ENCODE measurements at regions not wholly inside any gene's neighbourhood (a gene's known extent, or its start where the extent isn't known, plus 50 kb on each side); places are given as distances from the start of the nearest gene placed in this dataset.
"Not testable (repeated sequence)": the region's sequence is repeated elsewhere in the genome, so short reads cannot be mapped to it uniquely, and the experiment has no call there.

DNA sequence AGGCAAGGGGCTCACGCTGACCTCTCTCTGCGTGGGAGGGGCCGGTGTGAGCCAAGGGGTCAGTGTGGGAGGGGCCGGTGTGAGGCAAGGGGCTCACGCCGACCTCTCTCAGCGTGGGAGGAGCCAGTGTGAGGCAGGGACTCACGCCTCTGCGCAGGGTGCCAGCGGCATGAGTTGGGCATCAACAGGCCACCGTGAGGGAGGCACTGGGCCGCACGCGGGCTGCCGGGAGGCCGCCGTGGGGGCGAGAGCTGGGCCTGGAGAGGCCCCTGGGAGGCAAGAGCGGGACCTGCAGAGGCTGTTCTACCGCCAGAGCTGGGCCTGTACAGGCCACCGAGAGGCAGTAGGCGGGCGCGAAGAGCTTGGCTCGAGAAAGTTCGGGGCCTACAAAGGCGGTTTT, 255.6 kb upstream of the NUPR2 start:
- ATAC-seq; H3K4me1 Mint-ChIP-seq; CTCF ChIA-PET; H3K4me3 Mint-ChIP-seq; H3K27me3 Mint-ChIP-seq (ENCODE audit: low read depth); H3K9me3 Mint-ChIP-seq; H3K27ac Mint-ChIP-seq; POLR2A ChIA-PET: not testable (repeated sequence)
- peak; percentile 45 for DNase-seq (ENCODE audit: low spot score)
- H3K36me3 Mint-ChIP-seq: peaks cover 15% of the 10 kb centered on the region

DNA sequence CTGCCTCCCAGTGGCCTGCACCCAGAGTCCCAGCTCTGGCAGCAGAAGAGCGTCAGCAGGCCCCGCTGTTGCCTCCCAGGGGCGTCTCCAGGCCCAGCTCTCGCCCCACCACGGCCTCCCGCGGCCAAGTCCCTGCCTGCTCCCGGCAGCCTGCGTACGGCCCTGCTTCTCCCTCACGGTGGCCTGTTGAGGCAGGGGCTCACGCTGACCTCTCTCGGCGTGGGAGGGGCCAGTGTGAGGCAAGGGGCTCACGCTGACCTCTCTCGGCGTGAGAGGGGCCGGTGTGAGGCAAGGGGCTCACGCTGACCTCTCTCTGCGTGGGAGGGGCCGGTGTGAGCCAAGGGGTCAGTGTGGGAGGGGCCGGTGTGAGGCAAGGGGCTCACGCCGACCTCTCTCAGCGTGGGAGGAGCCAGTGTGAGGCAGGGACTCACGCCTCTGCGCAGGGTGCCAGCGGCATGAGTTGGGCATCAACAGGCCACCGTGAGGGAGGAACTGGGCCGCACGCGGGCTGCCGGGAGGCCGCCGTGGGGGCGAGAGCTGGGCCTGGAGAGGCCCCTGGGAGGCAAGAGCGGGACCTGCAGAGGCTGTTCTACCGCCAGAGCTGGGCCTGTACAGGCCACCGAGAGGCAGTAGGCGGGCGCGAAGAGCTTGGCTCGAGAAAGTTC, 254.1 kb upstream of the NUPR2 start:
- H3K4me3 Mint-ChIP-seq; POLR2A ChIA-PET; H3K27ac Mint-ChIP-seq; DNase-seq (ENCODE audit: low spot score); CTCF ChIA-PET; H3K9me3 Mint-ChIP-seq; ATAC-seq; H3K27me3 Mint-ChIP-seq (ENCODE audit: low read depth); H3K4me1 Mint-ChIP-seq: not testable (repeated sequence)
- H3K36me3 Mint-ChIP-seq: peaks cover 14% of the 10 kb centered on the region

DNA sequence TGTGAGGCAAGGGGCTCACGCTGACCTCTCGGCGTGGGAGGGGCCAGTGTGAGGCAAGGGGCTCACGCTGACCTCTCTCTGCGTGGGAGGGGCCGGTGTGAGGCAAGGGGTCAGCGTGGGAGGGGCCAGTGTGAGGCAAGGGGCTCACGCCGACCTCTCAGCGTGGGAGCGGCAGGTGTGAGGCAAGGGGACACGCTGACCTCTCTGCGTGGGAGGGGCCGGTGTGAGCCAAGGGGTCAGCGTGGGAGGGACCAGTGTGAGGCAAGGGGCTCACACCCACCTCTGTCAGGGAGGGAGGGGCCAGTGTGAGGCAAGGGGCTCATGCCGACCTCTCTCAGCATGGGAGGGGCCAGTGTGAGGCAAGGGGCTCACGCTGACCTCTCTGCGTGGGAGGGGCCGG, 251.7 kb upstream of the NUPR2 start:
- POLR2A ChIA-PET; DNase-seq (ENCODE audit: low spot score); CTCF ChIA-PET; H3K4me1 Mint-ChIP-seq; H3K27ac Mint-ChIP-seq; ATAC-seq; H3K27me3 Mint-ChIP-seq (ENCODE audit: low read depth); H3K36me3 Mint-ChIP-seq; H3K4me3 Mint-ChIP-seq; H3K9me3 Mint-ChIP-seq: not testable (repeated sequence)

DNA sequence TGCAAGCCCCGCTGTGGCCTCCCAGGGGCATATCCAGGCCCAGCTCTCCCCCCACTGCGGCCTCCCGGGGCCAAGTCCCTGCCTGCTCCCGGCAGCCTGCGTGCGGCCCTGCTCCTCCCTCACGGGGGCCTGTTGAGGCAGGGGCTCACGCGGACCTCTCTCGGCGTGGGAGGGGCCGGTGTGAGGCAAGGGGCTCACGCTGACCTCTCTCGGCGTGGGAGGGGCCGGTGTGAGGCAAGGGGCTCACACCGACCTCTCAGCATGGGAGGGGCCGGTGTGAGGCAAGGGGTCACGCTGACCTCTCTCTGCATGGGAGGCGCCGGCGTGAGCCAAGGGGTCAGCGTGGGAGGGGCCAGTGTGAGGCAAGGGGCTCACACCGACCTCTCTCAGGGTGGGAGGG, 251.2 kb upstream of the NUPR2 start:
- POLR2A ChIA-PET; ATAC-seq; H3K4me3 Mint-ChIP-seq; CTCF ChIA-PET; H3K27ac Mint-ChIP-seq; H3K27me3 Mint-ChIP-seq (ENCODE audit: low read depth); H3K4me1 Mint-ChIP-seq; H3K36me3 Mint-ChIP-seq; H3K9me3 Mint-ChIP-seq: not testable (repeated sequence)
- peak; percentile 19 for DNase-seq (ENCODE audit: low spot score)

DNA sequence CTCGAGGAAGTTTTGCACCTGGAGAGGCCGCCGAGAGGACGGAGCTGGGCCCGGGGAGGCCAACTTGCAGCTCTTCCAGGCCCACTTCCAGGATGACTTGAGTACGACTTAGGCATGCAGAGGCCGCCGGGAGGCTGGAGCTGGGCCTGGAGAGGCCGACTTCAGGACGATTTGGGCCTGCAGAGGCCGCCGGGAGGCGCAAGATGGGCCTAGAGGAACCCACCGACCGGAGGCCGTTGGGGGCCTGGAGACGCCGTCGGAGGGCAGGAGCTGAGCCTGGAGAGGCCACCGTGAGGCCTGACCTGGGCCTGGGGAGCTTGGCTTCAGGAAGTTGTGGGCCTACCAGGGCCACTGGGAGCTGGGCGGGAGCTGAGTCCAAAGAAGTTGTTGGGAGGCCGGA, 250.5 kb upstream of the NUPR2 start:
- DNase-seq (ENCODE audit: low spot score); CTCF ChIA-PET; H3K27me3 Mint-ChIP-seq (ENCODE audit: low read depth); ATAC-seq; POLR2A ChIA-PET; H3K4me3 Mint-ChIP-seq; H3K27ac Mint-ChIP-seq; H3K4me1 Mint-ChIP-seq; H3K9me3 Mint-ChIP-seq: not testable (repeated sequence)
- H3K36me3 Mint-ChIP-seq: peaks cover 11% of the 10 kb centered on the region

DNA sequence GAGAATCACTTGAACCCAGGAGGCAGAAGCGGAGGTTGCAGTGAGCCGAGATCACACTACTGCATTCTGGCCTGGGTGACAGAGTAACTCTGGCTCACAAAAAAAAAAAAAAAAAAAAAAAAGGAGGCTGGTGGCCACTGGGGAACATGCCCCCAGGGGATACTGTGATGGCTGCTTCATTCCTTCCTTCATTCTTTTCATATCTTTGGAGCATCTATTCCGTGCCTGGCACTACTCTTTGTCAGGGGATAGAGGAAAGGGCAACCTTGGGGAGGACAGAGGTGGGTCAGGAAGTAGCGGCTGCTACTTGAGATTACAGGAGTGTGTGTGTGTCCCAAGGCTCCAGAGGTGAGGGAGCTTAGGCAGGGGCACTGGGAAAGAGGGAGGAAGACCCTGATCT, 236.4 kb upstream of the NUPR2 start:
- DNase-seq (ENCODE audit: low spot score); H3K27me3 Mint-ChIP-seq (ENCODE audit: low read depth); POLR2A ChIA-PET; ATAC-seq; H3K4me3 Mint-ChIP-seq; H3K4me1 Mint-ChIP-seq; CTCF ChIA-PET; H3K27ac Mint-ChIP-seq: not testable (repeated sequence)
- H3K9me3 Mint-ChIP-seq: peaks cover 40% of the 10 kb centered on the region
- peaks cover 42% of the 10 kb centered on the region for H3K36me3 Mint-ChIP-seq

DNA sequence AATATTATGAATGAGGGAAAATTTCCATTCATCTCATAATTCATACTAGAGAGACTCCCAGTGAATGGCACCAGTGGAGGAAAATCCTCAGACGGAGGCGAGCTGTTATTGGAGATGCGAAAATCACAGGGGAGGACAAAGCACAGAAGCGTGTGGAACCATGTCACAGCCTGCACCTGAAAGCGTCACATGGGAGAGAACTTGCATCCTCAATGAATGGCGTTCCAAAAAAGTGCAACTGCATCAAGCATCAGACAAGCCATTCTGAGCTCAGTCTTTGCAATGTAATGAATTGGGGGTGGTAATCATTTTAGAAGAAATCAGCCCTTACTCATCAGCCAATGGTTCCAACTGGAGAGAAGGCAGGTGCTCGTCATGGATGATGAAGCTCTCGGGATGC, 235.0 kb upstream of the NUPR2 start:
- H3K27me3 Mint-ChIP-seq (ENCODE audit: low read depth); ATAC-seq; H3K4me3 Mint-ChIP-seq; DNase-seq (ENCODE audit: low spot score); H3K4me1 Mint-ChIP-seq; CTCF ChIA-PET; H3K27ac Mint-ChIP-seq; POLR2A ChIA-PET: not testable (repeated sequence)
- peaks cover 49% of the 10 kb centered on the region for H3K36me3 Mint-ChIP-seq
- H3K9me3 Mint-ChIP-seq: peaks cover 43% of the 10 kb centered on the region

DNA sequence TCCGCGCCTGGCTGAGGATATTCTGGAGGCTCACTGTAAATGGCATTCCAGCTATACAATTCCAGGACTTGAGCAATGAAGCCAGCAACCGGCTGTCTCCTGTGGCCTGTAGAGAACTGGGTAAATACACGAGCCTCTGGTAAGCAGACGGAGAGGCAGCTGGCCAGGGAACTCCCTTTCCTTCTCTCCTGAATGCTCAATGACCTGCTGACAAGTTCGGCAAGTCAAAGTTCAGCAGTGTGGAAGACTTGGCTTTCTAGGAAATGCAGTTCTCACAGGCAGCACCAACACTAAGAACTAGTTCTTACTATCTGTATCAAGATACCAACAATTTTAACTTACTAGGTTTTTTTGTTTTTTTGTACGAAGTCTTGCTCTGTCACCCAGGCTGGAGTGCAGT, 232.1 kb upstream of the NUPR2 start:
- H3K4me3 Mint-ChIP-seq; DNase-seq (ENCODE audit: low spot score); H3K27me3 Mint-ChIP-seq (ENCODE audit: low read depth); POLR2A ChIA-PET; CTCF ChIA-PET; ATAC-seq; H3K4me1 Mint-ChIP-seq; H3K27ac Mint-ChIP-seq: not testable (repeated sequence)
- Mint-ChIP-seq H3K36me3 (peaks cover 46% of the 10 kb centered on the region), H3K9me3 (peaks cover 38% of the 10 kb centered on the region)

DNA sequence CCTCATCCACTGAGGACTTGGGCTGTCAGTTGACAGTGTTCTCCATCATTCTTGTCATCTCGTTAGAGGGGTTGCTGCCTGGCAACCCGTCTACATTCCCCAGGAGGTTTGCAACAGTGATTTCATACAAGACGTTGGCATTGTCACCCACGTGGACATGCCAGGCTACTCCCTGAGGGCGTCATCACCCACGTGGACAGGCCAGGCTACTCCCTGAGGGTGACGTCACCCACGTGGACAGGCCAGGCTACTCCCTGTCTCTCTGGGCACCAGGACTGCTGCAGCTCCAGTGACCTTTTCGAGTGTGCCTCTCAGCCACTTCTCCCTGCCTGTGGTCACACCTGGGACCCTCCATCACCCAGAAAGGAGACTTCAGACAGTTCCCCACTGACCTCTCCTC, 212.1 kb upstream of the NUPR2 start:
- H3K27ac Mint-ChIP-seq; H3K4me3 Mint-ChIP-seq; CTCF ChIA-PET; ATAC-seq; H3K27me3 Mint-ChIP-seq (ENCODE audit: low read depth); POLR2A ChIA-PET; H3K4me1 Mint-ChIP-seq; DNase-seq (ENCODE audit: low spot score): not testable (repeated sequence)
- Mint-ChIP-seq H3K36me3 (peaks cover 39% of the 10 kb centered on the region), H3K9me3 (peaks cover 41% of the 10 kb centered on the region)

DNA sequence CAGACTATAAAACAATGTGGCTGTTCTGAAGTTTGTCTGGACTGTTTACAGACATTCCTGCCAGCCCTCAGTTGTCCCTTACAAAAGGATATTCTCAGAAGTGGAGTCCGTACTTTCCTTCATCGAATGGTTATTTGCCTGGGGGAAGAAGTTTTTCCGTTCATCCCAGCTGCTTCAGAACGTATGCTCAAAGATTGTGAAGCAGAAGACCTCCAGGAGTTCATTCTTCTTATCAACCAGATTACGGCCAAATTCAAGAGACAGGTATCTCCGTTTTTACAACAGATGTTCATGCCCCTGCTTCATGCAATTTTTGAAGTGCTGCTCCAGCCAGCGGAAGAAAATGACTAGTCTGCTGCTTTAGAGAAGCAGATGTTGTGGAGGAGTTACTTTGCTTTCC, 174.3 kb upstream of the NUPR2 start:
- ChIA-PET CTCF (no interaction called here), POLR2A (no interaction called here)
- TF ChIP-seq SMAD3 (CRISPR knock-in tag; IDR thresholded peaks at IDR 0.05; ENCODE audit: borderline replicate concordance): no peak
- TF ChIP-seq, protein P1, sequence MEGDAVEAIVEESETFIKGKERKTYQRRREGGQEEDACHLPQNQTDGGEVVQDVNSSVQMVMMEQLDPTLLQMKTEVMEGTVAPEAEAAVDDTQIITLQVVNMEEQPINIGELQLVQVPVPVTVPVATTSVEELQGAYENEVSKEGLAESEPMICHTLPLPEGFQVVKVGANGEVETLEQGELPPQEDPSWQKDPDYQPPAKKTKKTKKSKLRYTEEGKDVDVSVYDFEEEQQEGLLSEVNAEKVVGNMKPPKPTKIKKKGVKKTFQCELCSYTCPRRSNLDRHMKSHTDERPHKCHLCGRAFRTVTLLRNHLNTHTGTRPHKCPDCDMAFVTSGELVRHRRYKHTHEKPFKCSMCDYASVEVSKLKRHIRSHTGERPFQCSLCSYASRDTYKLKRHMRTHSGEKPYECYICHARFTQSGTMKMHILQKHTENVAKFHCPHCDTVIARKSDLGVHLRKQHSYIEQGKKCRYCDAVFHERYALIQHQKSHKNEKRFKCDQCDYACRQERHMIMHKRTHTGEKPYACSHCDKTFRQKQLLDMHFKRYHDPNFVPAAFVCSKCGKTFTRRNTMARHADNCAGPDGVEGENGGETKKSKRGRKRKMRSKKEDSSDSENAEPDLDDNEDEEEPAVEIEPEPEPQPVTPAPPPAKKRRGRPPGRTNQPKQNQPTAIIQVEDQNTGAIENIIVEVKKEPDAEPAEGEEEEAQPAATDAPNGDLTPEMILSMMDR (IDR thresholded peaks at IDR 0.05): no peak
- no peak overlapping the region for H3K27ac Mint-ChIP-seq
- ATAC-seq: no peak
- H3K27me3 Mint-ChIP-seq (ENCODE audit: low read depth): peaks cover 12% of the 10 kb centered on the region
- H3K9me3 Mint-ChIP-seq: peaks cover 65% of the 10 kb centered on the region
- H3K4me1 Mint-ChIP-seq: no peaks in the 10 kb centered on the region
- DNase-seq (ENCODE audit: low spot score): no peak
- peaks cover 64% of the 10 kb centered on the region for H3K36me3 Mint-ChIP-seq
- no peak overlapping the region for H3K4me3 Mint-ChIP-seq

Data from WTC11 (cell line).